HepG2 (cell line): ENCODE measurements at regions not wholly inside any gene's neighbourhood (a gene's known extent, or its start where the extent isn't known, plus 50 kb on each side); places are given as distances from the start of the nearest gene placed in this dataset.

Experiments
- ATAC-seq: fragments of 200-7000 bp; cut with Tn5 transposase; 3 replicates; pipeline ENCODE4 v1.9.1; 2020; ENCODE audit warnings: mild to moderate bottlenecking, moderate library complexity
- BruUV-seq: library from RNA; stranded (reverse); fragments of 400-500 nt; replicated peaks from 2 replicates; lab custom pipeline; 2021; lab: Mats Ljungman, UMichigan
- CTCF ChIA-PET: fragments of 300-600 bp; formaldehyde crosslinking; extraction: SDS; loops from one replicate; lab custom pipeline; 2021; ENCODE audit warnings: low total read pairs, inconsistent platforms, low intra/inter-chr PET ratio; lab: Yijun Ruan, JAX
- POLR2A ChIA-PET: fragments of 350-600 bp; sonication (Branson Sonifier 250); formaldehyde crosslinking; loops from one replicate; lab custom pipeline; 2020; ENCODE audit warnings: antibody characterized with exemption, inconsistent platforms; lab: Yijun Ruan, JAX
- DNase-seq: peaks from one replicate; pipeline ENCODE4 v3.0.0-alpha.2; 2015; ENCODE audit warnings: low spot score
- FAIRE-seq: peaks from 3 replicates; lab custom pipeline; 2011; peaks lifted over from hg19 to GRCh38; lab: Jason Lieb, UNC
- H2AFZ ChIP-seq: one replicate; pipeline ENCODE4 v1.6.1; 2011; ENCODE audit warnings: low read length, inconsistent platforms
- H3K27ac ChIP-seq: fragments of 300-600 bp; 3 replicates; pipeline ENCODE4 v1.8.0; 2011; ENCODE audit warnings: mixed run types, mild to moderate bottlenecking, mixed read lengths, low read length, inconsistent platforms; ENCODE audit not compliant: insufficient read depth; ENCODE audit errors: extremely low read length
- H3K27me3 ChIP-seq, 2 experiments: fragments of 200-600 bp in 1 of 2; 2 replicates in 1 of 2; 3 replicates in 1 of 2; pipeline versions ENCODE4 v1.6.0 to v1.8.0; 2011; ENCODE audit warnings: low read length in 2 of 2, mild to moderate bottlenecking in 2 of 2, moderate library complexity in 2 of 2, inconsistent platforms in 1 of 2; ENCODE audit not compliant: insufficient read depth in 2 of 2, control insufficient read depth in 1 of 2
- H3K36me3 ChIP-seq, 2 experiments: fragments of 200-600 bp in 1 of 2; replicated peaks in 1 of 2; 2 replicates in 1 of 2; 3 replicates in 1 of 2; pipeline versions ENCODE4 v1.5.1 to v1.8.0; 2011; ENCODE audit warnings: low read length in 2 of 2, inconsistent platforms in 1 of 2; ENCODE audit not compliant: insufficient read depth in 2 of 2, control insufficient read depth in 1 of 2
- H3K4me1 ChIP-seq: 2 replicates; pipeline ENCODE4 v1.5.1; 2012; ENCODE audit warnings: low read length, inconsistent platforms; ENCODE audit not compliant: insufficient read depth
- H3K4me2 ChIP-seq: 2 replicates; pipeline ENCODE4 v1.6.0; 2011; ENCODE audit warnings: low read depth, low read length, inconsistent platforms
- H3K4me3 ChIP-seq, 3 experiments: fragments of 200-600 bp in 1 of 3; sonication (generic), shearing (Covaris generic) in 1 of 3; replicated peaks in 1 of 3; 2 replicates each; pipeline ENCODE4 v1.5.1; 2011 to 2016; ENCODE audit warnings: low read length in 3 of 3, inconsistent platforms in 2 of 3, low read depth in 2 of 3, mild to moderate bottlenecking in 2 of 3, control low read depth in 1 of 3, mixed read lengths in 1 of 3; ENCODE audit not compliant: insufficient read depth in 1 of 3
- H3K79me2 ChIP-seq: one replicate; pipeline ENCODE4 v1.6.1; 2011; ENCODE audit warnings: low read length, inconsistent platforms; ENCODE audit not compliant: insufficient read depth
- H3K9ac ChIP-seq: 2 replicates; pipeline ENCODE4 v1.6.0; 2011; ENCODE audit warnings: mild to moderate bottlenecking, low read depth, low read length, inconsistent platforms; ENCODE audit not compliant: insufficient read depth
- H3K9me3 ChIP-seq: 2 replicates; pipeline ENCODE4 v1.5.1; 2012; ENCODE audit warnings: mild to moderate bottlenecking, low read length
- H4K20me1 ChIP-seq: 2 replicates; pipeline ENCODE4 v1.6.0; 2011; ENCODE audit warnings: inconsistent platforms, mild to moderate bottlenecking, low read length, moderate library complexity; ENCODE audit not compliant: insufficient read depth
- CBX2 ChIP-seq, 2 experiments: fragments of 200-600 bp in 1 of 2; sonication (generic); formaldehyde crosslinking in 1 of 2; IDR thresholded peaks; 2 replicates each; pipeline versions ENCODE4 v1.7.0 to v1.8.1; 2018 to 2022; ENCODE audit warnings: low read depth in 2 of 2, low read length in 1 of 2, mild to moderate bottlenecking in 1 of 2, missing genetic modification reagents in 1 of 2
- CREB1 ChIP-seq, 2 experiments: fragments of 450-650 bp in 1 of 2; IDR thresholded peaks; 2 replicates each; pipeline ENCODE4 v1.6.1; 2016 to 2017; ENCODE audit warnings: control low read depth in 1 of 2, mild to moderate bottlenecking in 1 of 2, missing compliant biosample characterization in 1 of 2, missing genetic modification characterization in 1 of 2
- KDM5B ChIP-seq: sonication (generic); formaldehyde crosslinking; IDR thresholded peaks from 2 replicates; pipeline ENCODE4 v1.4.0; 2020; ENCODE audit warnings: missing genetic modification reagents, mild to moderate bottlenecking, borderline replicate concordance
- KDM6A ChIP-seq: IDR thresholded peaks from 2 replicates; pipeline ENCODE4 v1.6.1; 2016; ENCODE audit warnings: low read depth
- MXD4 ChIP-seq: IDR thresholded peaks from 2 replicates; pipeline ENCODE4 v1.6.1; 2016; ENCODE audit warnings: mild to moderate bottlenecking, missing biosample characterization, missing genetic modification reagents
- NBN ChIP-seq: fragments of 450-650 bp; conservative IDR thresholded peaks from 2 replicates; pipeline ENCODE4 v1.6.1; 2017
- NFYC ChIP-seq: IDR thresholded peaks from 2 replicates; pipeline ENCODE4 v1.6.1; 2016; ENCODE audit warnings: missing genetic modification reagents, missing compliant biosample characterization
- NKX3-1 ChIP-seq: sonication (generic); formaldehyde crosslinking; IDR thresholded peaks from 2 replicates; pipeline ENCODE4 v1.5.0; 2020; ENCODE audit warnings: missing genetic modification reagents
- TGIF2 ChIP-seq: IDR thresholded peaks from 2 replicates; pipeline ENCODE4 v1.6.1; 2016; ENCODE audit warnings: control low read depth, missing compliant biosample characterization
- ZBTB7A ChIP-seq: sonication (generic); formaldehyde crosslinking; IDR thresholded peaks from 2 replicates; pipeline ENCODE4 v1.8.0; 2022; ENCODE audit warnings: mild to moderate bottlenecking, missing genetic modification reagents
- ZFX ChIP-seq: sonication (generic); formaldehyde crosslinking; IDR thresholded peaks from 2 replicates; pipeline ENCODE4 v1.4.0; 2020; ENCODE audit warnings: mild to moderate bottlenecking, low read depth, missing genetic modification reagents, moderate library complexity
- ZNF496 ChIP-seq: sonication (generic); formaldehyde crosslinking; IDR thresholded peaks from 2 replicates; pipeline ENCODE4 v1.8.1; 2023; ENCODE audit warnings: mild to moderate bottlenecking, moderate library complexity, missing genetic modification reagents; ENCODE audit not compliant: insufficient replicate concordance
- ZSCAN9 ChIP-seq: IDR thresholded peaks from 2 replicates; pipeline ENCODE4 v1.6.1; 2016; ENCODE audit warnings: borderline replicate concordance
- WGBS: methylation state at CpG from one replicate; pipeline ENCODE4 v1.1.6; 2017; ENCODE audit warnings: low lambda C conversion rate; 5-methylcytosine and 5-hydroxymethylcytosine counted together
- in situ Hi-C: cut with HindIII; loops from 2 replicates; pipeline ENCODE4 v1.10.0; 2017; ENCODE audit warnings: low pct_unique_long_range_greater_than_20kb; ENCODE audit not compliant: extremely low pct_ligation_motif_present
- intact Hi-C: fragments of 100-400 bp; cut with micrococcal nuclease; formaldehyde crosslinking; loops from one replicate; pipeline ENCODE4 v1.10.0; 2022; ENCODE audit not compliant: unreplicated experiment

DNA sequence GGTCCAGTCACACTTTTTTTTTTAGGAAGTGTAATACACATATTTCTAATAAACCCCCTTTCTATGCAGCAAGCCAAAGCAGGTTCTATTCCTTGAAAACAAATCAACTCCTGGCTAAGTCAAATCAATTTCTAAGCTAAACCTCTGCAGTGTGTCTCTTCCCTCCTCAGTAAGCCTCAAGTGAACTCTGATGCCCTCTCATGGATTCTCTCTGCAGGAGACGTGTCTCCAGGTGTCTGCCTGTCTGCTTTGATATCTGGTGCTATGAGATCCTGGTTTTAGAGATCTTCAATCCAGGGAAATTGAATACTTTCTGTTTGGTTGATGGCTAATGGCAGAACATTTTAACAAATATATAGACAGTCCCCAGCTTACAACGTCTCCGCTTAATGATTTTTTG, 791.7 kb downstream of the AACS start:
- no peaks in the 10 kb centered on the region for H3K36me3 ChIP-seq
- intact Hi-C loops (no loop called here), in situ Hi-C loops (no loop called here)
- no peaks in the 10 kb centered on the region for H3K79me2 ChIP-seq
- H3K9me3 ChIP-seq = no peaks in the 10 kb centered on the region; the same call in 1 of the 2 replicates
- ATAC-seq = no peak
- H3K4me2 ChIP-seq = no peak overlapping the region
- H3K9ac ChIP-seq = no peak overlapping the region
- H3K27me3 ChIP-seq = no peaks in the 10 kb centered on the region
- no peaks in the 10 kb centered on the region for H3K4me1 ChIP-seq
- H2AFZ ChIP-seq = no peak overlapping the region
- POLR2A ChIA-PET = no interaction called here
- DNase-seq = no peak
- TF ChIP-seq KDM5B (CRISPR knock-in tag) (no peak), KDM6A (CRISPR knock-in tag) (no peak), ZBTB7A (CRISPR knock-in tag) (no peak), CBX2 (IDR thresholded peaks at IDR 0.05; ENCODE audit: low read depth, low read length) (no peak), CBX2 (CRISPR knock-in tag; IDR thresholded peaks at IDR 0.05; ENCODE audit: low read depth) (no peak), MXD4 (no peak), NBN (no peak), TGIF2 (CRISPR knock-in tag) (no peak), NKX3-1 (CRISPR knock-in tag) (no peak), ZSCAN9 (no peak), ZFX (CRISPR knock-in tag) (no peak), ZNF496 (CRISPR knock-in tag) (no peak)
- H4K20me1 ChIP-seq = no peaks in the 10 kb centered on the region
- BruUV-seq = no TSS peak
- FAIRE-seq = no peak
- H3K4me3 ChIP-seq = no peak overlapping the region
- CTCF ChIA-PET = no interaction called here
- 38% methylated on average over 3 of the region's 3 CpGs for WGBS
- no peak overlapping the region for H3K27ac ChIP-seq

DNA sequence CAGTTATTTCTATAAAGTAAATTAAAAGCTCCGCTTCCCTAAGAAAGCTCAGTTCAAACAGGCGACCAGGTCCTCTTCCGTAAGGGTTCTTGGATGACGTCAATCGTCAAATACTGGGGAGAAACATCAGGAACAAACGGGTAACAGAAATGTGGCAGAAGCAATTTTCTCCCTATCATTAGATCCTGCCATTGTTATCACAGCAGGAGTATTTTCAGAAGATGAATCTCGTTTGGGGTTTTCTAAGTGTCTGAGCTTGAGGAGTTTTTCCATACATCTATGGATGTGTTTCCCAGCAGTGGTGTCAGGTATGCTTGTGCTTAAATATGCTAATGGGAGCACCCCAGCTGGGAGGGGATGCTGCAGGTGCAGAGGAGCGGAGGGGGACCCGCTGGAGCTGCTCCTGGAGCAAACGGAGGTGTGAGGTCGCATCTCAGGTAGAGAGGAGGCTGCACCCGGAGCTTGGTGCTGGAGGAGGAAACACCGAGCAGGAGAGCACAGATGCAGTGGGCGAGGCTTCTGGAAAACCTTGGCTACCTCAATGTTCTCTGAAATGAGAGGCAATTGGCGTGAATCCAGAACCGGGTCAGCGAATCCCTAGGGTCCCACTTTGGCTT, 795.5 kb downstream of the AACS start:
- TF ChIP-seq NFYC (CRISPR knock-in tag) (no peak), CREB1 (IDR thresholded peaks at IDR 0.05) (0 out of 2 replicates have a peak, but pooled peaks have one; percentile 28), CREB1 (CRISPR knock-in tag; IDR thresholded peaks at IDR 0.05) (no peak)
- Histone ChIP-seq H3K36me3 (no peaks in the 10 kb centered on the region), H3K4me1 (no peaks in the 10 kb centered on the region), H3K9ac (no peak overlapping the region), H2AFZ (no peak overlapping the region), H3K4me2 (no peak overlapping the region), H3K4me3 (no peak overlapping the region), H3K27ac (no peak overlapping the region), H3K79me2 (no peaks in the 10 kb centered on the region), H3K27me3 (no peaks in the 10 kb centered on the region), H4K20me1 (no peaks in the 10 kb centered on the region), H3K9me3 (peaks cover 8% of the 10 kb centered on the region)
- WGBS = 17% methylated on average over 11 of the region's 17 CpGs
- in situ Hi-C loops (no loop called here), intact Hi-C loops (no loop called here)
- FAIRE-seq = no peak
- no peak for DNase-seq
- ChIA-PET CTCF (no interaction called here), POLR2A (no interaction called here)
- no TSS peak for BruUV-seq
- ATAC-seq = no peak
